MM.1S (cell line): ENCODE measurements at regions not wholly inside any gene's neighbourhood (a gene's known extent, or its start where the extent isn't known, plus 50 kb on each side); places are given as distances from the start of the nearest gene placed in this dataset.

Experiments used
- CTCF ChIP-seq: fragments of 300-600 bp; sonication (generic); IDR thresholded peaks from 2 replicates; pipeline ENCODE4 v1.5.1; 2016; ENCODE audit warnings: antibody characterized with exemption, low read length, mixed read lengths
- EZH2 ChIP-seq: fragments of 300-600 bp; sonication (generic); optimal IDR thresholded peaks from 2 replicates; pipeline ENCODE3; 2017; ENCODE audit warnings: low read depth, mild to moderate bottlenecking, antibody characterized with exemption, low read length, mixed read lengths
- EZH2phosphoT487 ChIP-seq: fragments of 300-600 bp; sonication (generic); IDR thresholded peaks from 2 replicates; pipeline ENCODE4 v1.6.1; 2018; ENCODE audit warnings: antibody characterized with exemption, low read length

- TF ChIP-seq EZH2 = no peak
- TF ChIP-seq CTCF = no peak
- TF ChIP-seq EZH2phosphoT487 = no peak
Observed at GRCh38 chr2:6757215-6757614, 108.5 kb downstream of the CMPK2 start.
